ENCODE measurements at regions not wholly inside any gene's neighbourhood (a gene's known extent, or its start where the extent isn't known, plus 50 kb on each side); places are given as distances from the start of the nearest gene placed in this dataset.
"Not testable (repeated sequence)": the region's sequence is repeated elsewhere in the genome, so short reads cannot be mapped to it uniquely, and the experiment has no call there.

GRCh38 chr3:115204475-115204874 is 57.4 kb upstream of the ZBTB20 start:
- no peak for DNase-seq (ENCODE audit: extremely low read depth, low read depth)

- DNase-seq (ENCODE audit: extremely low read depth, low read depth), result no peak
These were observed 61.1 kb upstream of the ZBTB20 start for GRCh38 chr3:115208066-115208750.

- no peak for DNase-seq (ENCODE audit: extremely low read depth, low read depth)
These were observed 64.9 kb upstream of the ZBTB20 start for GRCh38 chr3:115211810-115212492.

- no peak for DNase-seq (ENCODE audit: extremely low read depth, low read depth)
These were observed 65.5 kb upstream of the ZBTB20 start for GRCh38 chr3:115212615-115213014.

GRCh38 chr3:115213052-115213451 is 66.0 kb upstream of the ZBTB20 start:
- DNase-seq (ENCODE audit: extremely low read depth, low read depth), result not testable (repeated sequence)

GRCh38 chr3:115217292-115217677 is 70.2 kb upstream of the ZBTB20 start:
- DNase-seq (ENCODE audit: extremely low read depth, low read depth), result no peak

- peak; percentile 43 for DNase-seq (ENCODE audit: extremely low read depth, low read depth)
These were observed 70.8 kb upstream of the ZBTB20 start for GRCh38 chr3:115217678-115218451.

- DNase-seq (ENCODE audit: extremely low read depth, low read depth), result no peak
These were observed 71.8 kb upstream of the ZBTB20 start for GRCh38 chr3:115218859-115219258.

GRCh38 chr3:115224687-115225086 is 77.6 kb upstream of the ZBTB20 start:
- DNase-seq (ENCODE audit: extremely low read depth, low read depth), result no peak

- no peak for DNase-seq (ENCODE audit: extremely low read depth, low read depth)
These were observed 79.9 kb upstream of the ZBTB20 start for GRCh38 chr3:115226844-115227445.

- DNase-seq (ENCODE audit: extremely low read depth, low read depth), result peak; percentile 16
These were observed 80.4 kb upstream of the ZBTB20 start for GRCh38 chr3:115227461-115227860.

- no peak for DNase-seq (ENCODE audit: extremely low read depth, low read depth)
These were observed 81.2 kb upstream of the ZBTB20 start for GRCh38 chr3:115228266-115228665.

GRCh38 chr3:115232167-115232566 is 85.1 kb upstream of the ZBTB20 start:
- no peak for DNase-seq (ENCODE audit: extremely low read depth, low read depth)

GRCh38 chr3:115233021-115233420 is 85.9 kb upstream of the ZBTB20 start:
- no peak for DNase-seq (ENCODE audit: extremely low read depth, low read depth)

- DNase-seq (ENCODE audit: extremely low read depth, low read depth), result no peak
These were observed 89.4 kb upstream of the ZBTB20 start for GRCh38 chr3:115236496-115236895.

- peak; percentile 86 for DNase-seq (ENCODE audit: extremely low read depth, low read depth)
These were observed 92.6 kb upstream of the ZBTB20 start for GRCh38 chr3:115239717-115240116.

GRCh38 chr3:115244350-115244749 is 97.3 kb upstream of the ZBTB20 start:
- DNase-seq (ENCODE audit: extremely low read depth, low read depth), result no peak

GRCh38 chr3:115245438-115245837 is 98.3 kb upstream of the ZBTB20 start:
- peak; percentile 13 for DNase-seq (ENCODE audit: extremely low read depth, low read depth)

GRCh38 chr3:115245899-115246298 is 98.8 kb upstream of the ZBTB20 start:
- DNase-seq (ENCODE audit: extremely low read depth, low read depth), result no peak

GRCh38 chr3:115246461-115247020 is 99.5 kb upstream of the ZBTB20 start:
- no peak for DNase-seq (ENCODE audit: extremely low read depth, low read depth)

GRCh38 chr3:115248274-115248673 is 101.2 kb upstream of the ZBTB20 start:
- no peak for DNase-seq (ENCODE audit: extremely low read depth, low read depth)
